OCI-LY1 (cell line): ENCODE measurements at regions not wholly inside any gene's neighbourhood (a gene's known extent, or its start where the extent isn't known, plus 50 kb on each side); places are given as distances from the start of the nearest gene placed in this dataset.

Experiments used
- H2AFZ ChIP-seq: fragments of 200-600 bp; sonication (generic), shearing (Covaris generic); 2 replicates; pipeline ENCODE4 v1.6.0; 2014; ENCODE audit warnings: antibody characterized with exemption, mild to moderate bottlenecking, low read length
- H3F3A ChIP-seq: fragments of 200-600 bp; sonication (generic), shearing (Covaris generic); 2 replicates; pipeline ENCODE4 v1.6.0; 2014; ENCODE audit warnings: mild to moderate bottlenecking, antibody characterized with exemption, low read length, moderate library complexity; ENCODE audit not compliant: insufficient read depth
- H3K27ac ChIP-seq: fragments of 200-600 bp; sonication (generic); 2 replicates; pipeline ENCODE4 v1.5.1; 2014; ENCODE audit warnings: low read length, mixed run types, mild to moderate bottlenecking, low read depth; ENCODE audit not compliant: poor library complexity, severe bottlenecking
- H3K27me3 ChIP-seq: fragments of 200-600 bp; sonication (generic); 2 replicates; pipeline ENCODE4 v1.6.0; 2014; ENCODE audit warnings: antibody characterized with exemption, mild to moderate bottlenecking, low read length, moderate library complexity; ENCODE audit not compliant: insufficient read depth
- H3K36me3 ChIP-seq: fragments of 200-600 bp; sonication (generic); 2 replicates; pipeline ENCODE4 v1.6.1; 2014; ENCODE audit warnings: mild to moderate bottlenecking, antibody characterized with exemption, low read length, moderate library complexity, mixed read lengths; ENCODE audit not compliant: insufficient read depth
- H3K4me1 ChIP-seq: fragments of 200-600 bp; sonication (generic); 2 replicates; pipeline ENCODE4 v1.5.1; 2014; ENCODE audit warnings: mild to moderate bottlenecking, low read length, moderate library complexity; ENCODE audit not compliant: insufficient read depth, severe bottlenecking
- H3K4me2 ChIP-seq: fragments of 200-600 bp; sonication (generic), shearing (Covaris generic); 2 replicates; pipeline ENCODE4 v1.6.1; 2014; ENCODE audit warnings: low read length
- H3K4me3 ChIP-seq: fragments of 200-600 bp; sonication (generic); 2 replicates; pipeline ENCODE4 v1.5.1; 2014; ENCODE audit warnings: low read length, low read depth, mild to moderate bottlenecking, mixed read lengths; ENCODE audit not compliant: poor library complexity, severe bottlenecking
- H3K79me2 ChIP-seq: fragments of 200-600 bp; shearing (Covaris generic); 2 replicates; pipeline ENCODE4 v1.6.1; 2016; ENCODE audit warnings: mixed run types, low read length, mixed read lengths; ENCODE audit not compliant: insufficient read depth
- H3K9ac ChIP-seq: fragments of 200-600 bp; sonication (generic), shearing (Covaris generic); 2 replicates; pipeline ENCODE4 v1.6.1; 2014; ENCODE audit warnings: mild to moderate bottlenecking, low read length, mixed read lengths
- H3K9me2 ChIP-seq: fragments of 200-600 bp; sonication (generic), shearing (Covaris generic); 2 replicates; pipeline ENCODE4 v1.6.1; 2014; ENCODE audit warnings: low read depth, mild to moderate bottlenecking, low read length, mixed read lengths
- H3K9me3 ChIP-seq: fragments of 200-600 bp; shearing (Covaris generic); 2 replicates; pipeline ENCODE4 v1.6.1; 2014; ENCODE audit warnings: low read length, mixed read lengths
- H4K20me1 ChIP-seq: fragments of 200-600 bp; sonication (generic), shearing (Covaris generic); 2 replicates; pipeline ENCODE4 v1.6.0; 2016; ENCODE audit warnings: mild to moderate bottlenecking, low read length; ENCODE audit not compliant: insufficient read depth
- CTCF ChIP-seq: fragments of 200-600 bp; sonication (generic), shearing (Covaris generic); IDR thresholded peaks from 2 replicates; pipeline ENCODE4 v1.5.1; 2017; ENCODE audit warnings: mild to moderate bottlenecking, antibody characterized with exemption, low read length, moderate library complexity, mixed read lengths
- EZH2 ChIP-seq: fragments of 200-600 bp; sonication (generic), shearing (Covaris generic); IDR thresholded peaks from 2 replicates; pipeline ENCODE4 v1.8.0; 2017; ENCODE audit warnings: borderline replicate concordance, mixed run types, mild to moderate bottlenecking, antibody characterized with exemption, low read length, moderate library complexity, mixed read lengths

- no peak overlapping the region for H3K4me2 ChIP-seq
- H3K4me3 ChIP-seq: no peak overlapping the region
- no peaks in the 10 kb centered on the region for H3K4me1 ChIP-seq
- no peaks in the 10 kb centered on the region for H3K9me3 ChIP-seq
- H2AFZ ChIP-seq: no peak overlapping the region
- H3K36me3 ChIP-seq: no peaks in the 10 kb centered on the region
- H3F3A ChIP-seq: no peaks in the 10 kb centered on the region
- H3K27me3 ChIP-seq: no peaks in the 10 kb centered on the region
- H3K79me2 ChIP-seq: no peaks in the 10 kb centered on the region
- H3K27ac ChIP-seq: no peak overlapping the region
- no peak for TF ChIP-seq EZH2
- TF ChIP-seq CTCF: no peak
- H3K9me2 ChIP-seq: no peaks in the 10 kb centered on the region
- H4K20me1 ChIP-seq: no peaks in the 10 kb centered on the region
- no peak overlapping the region for H3K9ac ChIP-seq
Observed at GRCh38 chr3:135549928-135550494, 415.5 kb upstream of the PPP2R3A start.

- H3K36me3 ChIP-seq: no peaks in the 10 kb centered on the region
- H3K9ac ChIP-seq: no peak overlapping the region
Observed at GRCh38 chr3:135556174-135556573, 409.4 kb upstream of the PPP2R3A start.

GRCh38 chr3:135558150-135558783 is 407.3 kb upstream of the PPP2R3A start:
- no peak for TF ChIP-seq EZH2
- TF ChIP-seq CTCF: no peak
- H3K9me2 ChIP-seq: no peaks in the 10 kb centered on the region
- H3K27me3 ChIP-seq: no peaks in the 10 kb centered on the region

More at GRCh38 chr3:135556174-135556573, 409.4 kb upstream of the PPP2R3A start:
- Histone ChIP-seq H2AFZ (no peak overlapping the region), H3K4me3 (no peak overlapping the region), H3K27me3 (no peaks in the 10 kb centered on the region), H3K9me3 (no peaks in the 10 kb centered on the region), H3K9me2 (no peaks in the 10 kb centered on the region), H3F3A (no peaks in the 10 kb centered on the region), H3K27ac (no peak overlapping the region), H3K79me2 (no peaks in the 10 kb centered on the region), H4K20me1 (no peaks in the 10 kb centered on the region), H3K4me2 (no peak overlapping the region), H3K4me1 (no peaks in the 10 kb centered on the region)
- TF ChIP-seq CTCF: no peak
- TF ChIP-seq EZH2: no peak

More at GRCh38 chr3:135558150-135558783, 407.3 kb upstream of the PPP2R3A start:
- Histone ChIP-seq H3K4me1 (no peaks in the 10 kb centered on the region), H3K27ac (no peak overlapping the region), H3K4me2 (no peak overlapping the region), H3K9me3 (no peaks in the 10 kb centered on the region), H3F3A (no peaks in the 10 kb centered on the region), H2AFZ (no peak overlapping the region), H3K9ac (no peak overlapping the region), H3K36me3 (no peaks in the 10 kb centered on the region), H3K4me3 (no peak overlapping the region), H3K79me2 (no peaks in the 10 kb centered on the region), H4K20me1 (no peaks in the 10 kb centered on the region)
